ENCODE measurements at regions not wholly inside any gene's neighbourhood (a gene's known extent, or its start where the extent isn't known, plus 50 kb on each side); places are given as distances from the start of the nearest gene placed in this dataset.

- no peak for DNase-seq (ENCODE audit: low spot score)
Observed at GRCh38 chr5:107216587-107216986, 454.1 kb downstream of the EFNA5 start.

- no peak for DNase-seq (ENCODE audit: low spot score)
Observed at GRCh38 chr5:107215611-107216010, 455.1 kb downstream of the EFNA5 start.

DNA sequence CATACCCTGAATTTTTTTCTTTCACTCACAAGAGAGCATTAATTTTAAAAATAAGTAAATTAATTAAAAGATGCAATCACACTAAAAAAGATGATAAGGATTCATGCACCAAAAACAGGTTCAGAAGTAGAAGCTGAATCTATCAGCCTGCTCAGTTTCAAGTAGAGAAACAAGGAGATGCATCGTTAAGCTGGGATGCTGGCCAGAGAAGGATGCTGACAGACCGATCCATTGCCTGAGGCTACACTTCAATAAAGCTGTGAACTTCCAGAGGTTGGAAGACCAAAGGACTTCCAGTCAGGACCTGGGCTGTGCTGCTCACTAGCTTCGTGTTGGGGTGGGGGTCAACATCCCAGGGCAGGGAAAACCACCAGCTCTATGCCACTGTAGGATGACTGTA, 457.7 kb downstream of the EFNA5 start:
- no peak for DNase-seq (ENCODE audit: low spot score)

DNA sequence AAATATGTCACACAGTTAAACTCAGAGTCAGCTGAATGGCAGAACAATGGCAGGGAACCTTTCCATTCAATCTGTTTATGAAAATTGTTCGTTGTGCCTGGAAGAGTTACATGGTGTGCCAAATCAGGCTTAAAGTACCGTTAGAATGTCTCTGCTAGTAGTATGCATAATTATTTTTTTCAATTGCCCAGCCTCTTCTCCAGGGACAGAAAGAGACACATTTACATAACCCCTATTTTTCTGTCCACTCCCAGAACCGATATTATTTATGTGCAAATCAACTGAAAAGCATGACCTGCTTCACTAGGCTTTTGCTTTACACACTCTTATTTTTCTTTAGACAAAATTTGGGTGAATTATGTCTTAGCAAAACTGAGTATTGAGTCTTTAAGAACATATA, 459.1 kb downstream of the EFNA5 start:
- no peak for DNase-seq (ENCODE audit: low spot score)

- no peak for DNase-seq (ENCODE audit: low spot score)
Observed at GRCh38 chr5:107208867-107209266, 461.9 kb downstream of the EFNA5 start.

DNA sequence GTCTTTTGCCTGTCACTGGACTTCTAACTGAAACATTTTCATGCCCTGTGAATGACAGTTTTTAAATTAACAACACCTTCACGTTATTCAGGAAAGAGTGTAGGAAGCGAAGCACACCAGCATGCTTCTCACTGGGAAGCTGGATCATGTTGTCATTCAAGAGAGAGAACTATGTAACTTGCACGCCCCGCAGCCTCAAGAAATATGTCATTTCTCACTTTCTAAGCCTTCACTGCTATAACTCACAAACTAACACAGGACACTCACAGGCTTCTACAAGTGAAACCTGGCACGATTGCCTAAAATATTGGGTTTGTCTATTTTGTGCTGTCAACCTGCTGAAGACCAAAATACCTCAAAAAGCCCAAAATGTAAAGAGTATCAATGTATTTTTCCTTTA, 466.3 kb downstream of the EFNA5 start:
- DNase-seq (ENCODE audit: low spot score) = no peak

GRCh38 chr5:107203243-107203642, 467.5 kb downstream of the EFNA5 start:
- no peak for DNase-seq (ENCODE audit: low spot score)

DNA sequence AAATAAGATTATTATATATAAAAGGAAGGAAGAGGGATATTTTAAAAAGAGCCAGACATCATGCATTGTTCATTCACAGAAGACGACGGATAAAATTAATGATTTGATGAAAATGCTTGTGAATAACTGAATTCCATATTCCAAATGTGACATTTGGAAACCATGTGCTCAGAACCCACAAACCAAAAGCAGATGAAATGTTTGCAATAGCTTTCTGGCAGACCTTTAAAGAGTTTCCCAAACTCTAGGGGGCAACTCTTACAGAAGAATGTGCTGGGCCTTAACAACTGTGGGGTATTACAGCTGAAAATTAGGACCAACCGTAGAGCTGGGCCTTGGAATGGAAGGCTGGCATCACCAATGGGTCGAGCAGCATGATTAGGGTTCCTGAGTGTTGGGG, 471.0 kb downstream of the EFNA5 start:
- no peak for DNase-seq (ENCODE audit: low spot score)

- DNase-seq (ENCODE audit: low spot score) = no peak
Observed at GRCh38 chr5:107196500-107197059, 474.2 kb downstream of the EFNA5 start.

GRCh38 chr5:107195890-107196395, 474.8 kb downstream of the EFNA5 start:
- no peak for DNase-seq (ENCODE audit: low spot score)

GRCh38 chr5:107184871-107185270, 485.9 kb downstream of the EFNA5 start:
- no peak for DNase-seq (ENCODE audit: low spot score)

DNA sequence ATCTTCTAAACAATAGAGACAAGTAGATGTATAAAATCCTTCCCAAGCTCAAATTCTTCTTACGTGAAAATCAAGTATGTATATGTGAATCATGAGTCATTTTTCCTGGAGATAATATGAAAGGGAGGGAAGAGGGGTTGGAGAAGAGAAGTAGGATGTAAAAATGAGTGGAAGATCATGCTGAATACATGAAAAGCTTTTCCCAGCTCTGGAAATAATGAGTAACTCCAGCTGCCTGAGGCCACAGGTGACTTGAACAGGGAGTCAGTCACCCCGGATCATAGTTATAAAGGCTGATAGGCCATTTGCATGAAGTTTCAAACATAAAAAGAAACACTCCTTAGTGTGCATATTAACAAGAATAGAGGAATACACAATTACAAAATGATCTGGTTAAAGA, 486.7 kb downstream of the EFNA5 start:
- DNase-seq (ENCODE audit: low spot score) = no peak

DNA sequence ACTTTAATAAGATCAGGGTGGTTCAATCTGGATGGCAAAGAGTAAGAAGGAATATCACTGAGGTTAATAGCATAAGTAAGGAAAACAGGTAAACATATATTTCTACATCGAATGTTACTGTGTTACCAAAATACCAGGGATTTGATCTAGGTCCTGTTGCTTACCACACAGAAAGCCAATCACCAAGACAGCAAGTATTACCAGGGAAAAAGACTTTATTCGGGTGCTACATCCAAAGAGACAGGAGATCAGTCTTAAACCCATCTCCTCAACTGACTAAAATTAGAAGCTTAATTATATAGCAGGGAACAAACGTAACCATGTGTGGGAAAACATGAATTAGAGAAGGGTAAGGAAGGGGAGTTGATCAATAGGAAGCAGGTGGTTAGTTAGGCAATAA, 500.1 kb downstream of the EFNA5 start:
- no peak for DNase-seq (ENCODE audit: low spot score)

DNA sequence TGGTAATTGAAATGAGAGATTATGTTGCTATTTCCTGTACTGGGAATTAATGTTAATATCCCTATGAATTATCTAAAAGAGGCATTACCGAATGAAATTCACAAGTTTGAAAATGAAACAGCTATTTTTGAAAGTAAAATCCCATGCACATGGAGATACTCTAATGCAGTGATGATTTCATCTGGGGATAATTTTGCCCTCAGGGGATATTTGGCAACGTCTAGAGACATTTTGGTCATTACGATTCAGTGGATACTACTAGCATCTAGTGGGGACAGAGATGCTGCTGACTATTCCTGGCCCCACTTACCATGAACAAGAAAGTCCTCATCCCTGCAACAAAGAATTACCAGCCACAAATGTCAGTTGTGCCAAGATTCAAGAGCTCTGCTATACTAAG, 500.9 kb downstream of the EFNA5 start:
- no peak for DNase-seq (ENCODE audit: low spot score)

DNA sequence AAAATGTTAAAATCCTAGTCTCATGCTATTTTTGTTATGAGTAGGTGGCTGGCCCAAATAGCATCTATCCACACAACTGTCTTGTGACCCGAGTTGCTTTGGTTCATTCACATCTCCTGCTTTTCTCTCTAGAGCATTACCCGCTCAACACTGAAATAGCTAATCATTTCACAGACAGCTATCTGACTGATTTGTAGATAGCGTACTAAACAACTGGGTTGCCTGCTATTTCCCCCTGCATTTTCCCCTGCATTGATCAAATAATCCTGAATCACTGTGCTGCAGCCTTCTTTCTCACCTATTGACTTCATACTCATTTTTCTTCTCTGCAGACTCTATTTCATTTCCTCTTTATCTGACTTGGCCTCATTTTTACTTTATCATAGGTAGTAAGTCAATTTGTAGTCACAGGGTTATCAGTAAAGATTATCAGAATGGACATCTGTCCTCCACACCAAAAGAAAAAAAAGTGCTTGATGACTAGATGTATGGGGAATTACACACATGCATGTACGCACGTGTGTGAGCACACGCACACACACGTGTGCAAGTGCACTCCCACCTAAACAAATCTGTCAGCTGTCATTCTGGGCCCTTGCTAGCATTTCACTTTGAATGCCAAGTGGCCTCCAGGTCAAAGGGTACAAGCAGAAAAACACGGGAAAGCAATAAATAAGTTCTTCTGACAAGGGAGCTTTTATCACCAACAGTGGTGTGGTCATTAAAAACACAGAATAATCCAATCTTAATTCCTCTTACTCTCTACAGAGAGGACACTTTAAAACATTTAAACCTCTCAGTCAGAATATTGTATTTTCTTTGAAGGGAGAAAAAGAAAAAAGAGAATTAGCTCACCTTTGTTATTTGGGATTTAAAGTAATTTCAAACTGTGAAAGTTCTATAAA, 501.6 kb downstream of the EFNA5 start:
- DNase-seq (ENCODE audit: low spot score) = no peak

DNA sequence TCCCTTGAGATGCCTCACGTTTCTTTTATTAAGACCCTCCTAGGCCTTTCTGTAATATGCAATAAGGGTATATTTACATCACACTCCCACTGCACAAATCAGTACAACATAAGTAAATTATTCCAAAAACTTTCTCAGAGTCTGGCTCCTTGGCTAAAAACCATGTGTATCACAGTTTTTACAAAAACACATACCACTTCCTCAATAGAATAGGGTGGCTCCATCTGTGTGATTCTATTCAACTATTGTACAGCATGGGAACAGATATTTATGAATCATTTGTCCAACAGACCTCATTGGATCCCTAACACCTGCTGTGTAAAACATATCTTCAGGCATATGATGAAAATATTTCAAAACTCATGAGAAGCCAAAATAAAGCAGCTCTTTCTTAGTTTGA, 502.7 kb downstream of the EFNA5 start:
- no peak for DNase-seq (ENCODE audit: low spot score)

DNA sequence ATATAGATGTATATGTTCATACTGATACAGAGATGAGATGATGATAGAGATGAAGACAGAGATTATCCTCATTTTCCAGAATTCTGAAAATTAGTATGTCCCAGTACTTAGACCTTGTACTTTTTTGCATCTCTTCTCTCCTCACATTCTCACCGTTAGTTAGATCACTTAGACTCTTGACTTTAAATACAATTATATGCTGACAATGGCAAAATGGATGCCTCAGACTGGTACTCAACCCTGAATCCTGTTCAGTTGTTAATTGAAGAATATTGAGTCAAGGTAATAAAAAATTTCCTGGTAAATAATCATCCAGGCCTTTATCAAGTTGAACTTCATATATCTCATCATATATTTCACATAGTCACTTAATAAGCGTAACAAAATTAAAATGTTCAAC, 505.4 kb downstream of the EFNA5 start:
- DNase-seq (ENCODE audit: low spot score) = no peak

DNA sequence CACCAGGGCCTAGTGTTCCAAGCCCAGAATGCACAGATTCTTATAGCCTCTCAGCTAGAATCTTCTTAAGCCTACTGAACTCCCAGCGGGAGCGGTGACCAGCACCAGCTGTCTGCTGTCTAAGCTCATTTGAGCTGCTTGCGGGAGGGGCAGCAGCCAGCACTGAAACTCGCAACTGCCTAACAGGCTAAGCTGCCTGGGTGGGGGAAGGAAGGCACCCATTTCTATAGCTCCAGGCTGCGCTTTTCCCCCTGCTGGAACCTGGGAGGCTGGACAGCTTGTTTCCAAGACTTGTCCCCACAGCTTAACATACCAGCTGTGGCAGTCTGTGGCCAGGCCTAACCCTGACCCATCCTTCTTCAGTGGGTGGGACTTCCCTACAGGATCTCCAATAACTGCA, 512.9 kb downstream of the EFNA5 start:
- DNase-seq (ENCODE audit: low spot score) = no peak

DNA sequence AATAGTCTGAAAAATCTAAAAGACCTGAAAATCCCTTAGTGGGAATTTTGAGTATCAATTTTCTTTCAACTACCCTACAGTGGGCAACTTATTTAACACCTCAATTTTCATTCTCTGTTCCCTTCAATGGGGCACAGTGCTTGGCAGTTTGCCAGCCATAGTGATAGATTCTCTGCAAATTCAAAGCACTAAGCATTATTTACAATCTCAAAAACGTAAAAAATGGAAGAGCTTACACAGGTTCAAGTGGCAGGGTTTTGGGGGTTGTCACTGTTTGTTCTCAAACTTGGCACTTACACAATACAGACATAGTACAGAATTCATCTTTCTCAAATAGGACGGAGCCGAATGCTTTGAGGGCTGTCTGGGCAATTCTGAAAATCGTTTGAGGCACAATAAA, 515.0 kb downstream of the EFNA5 start:
- no peak for DNase-seq (ENCODE audit: low spot score)

GRCh38 chr5:107154593-107154992, 516.1 kb downstream of the EFNA5 start:
- no peak for DNase-seq (ENCODE audit: low spot score)

- DNase-seq (ENCODE audit: low spot score) = no peak
Observed at GRCh38 chr5:107153283-107153682, 517.5 kb downstream of the EFNA5 start.

DNA sequence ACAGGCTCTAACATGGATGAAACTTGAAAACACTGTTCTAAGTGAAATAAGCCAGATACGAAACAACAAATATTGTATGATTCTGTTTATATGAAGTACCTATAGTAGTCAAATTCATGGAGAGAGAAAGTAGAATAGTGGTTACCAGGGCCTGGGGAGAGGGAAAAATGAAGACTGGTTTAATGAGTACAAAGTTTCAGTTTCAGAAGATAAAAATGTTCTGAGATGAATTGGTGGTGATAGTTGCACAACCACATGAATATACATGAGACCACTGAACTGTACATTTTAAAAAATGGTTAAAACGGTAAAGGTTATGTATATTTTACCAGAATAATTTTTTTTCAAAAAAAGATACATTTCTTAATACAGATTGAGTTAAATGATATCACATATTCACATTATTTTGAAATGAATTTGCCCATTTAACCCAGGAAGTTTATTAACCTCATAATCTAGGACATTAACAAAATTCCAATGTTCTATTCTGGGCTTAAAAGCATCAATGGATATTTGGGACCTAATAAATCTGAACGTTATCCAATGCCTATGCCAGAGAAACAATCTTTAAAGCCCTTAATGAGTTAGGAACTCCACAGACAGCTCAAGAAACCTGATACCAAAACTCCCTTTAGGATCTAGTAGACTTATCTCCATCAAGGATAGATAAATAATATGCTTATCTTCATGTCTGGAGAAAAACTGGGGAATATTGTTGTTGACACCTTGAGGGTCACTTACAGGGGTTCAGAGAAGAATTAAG, 521.3 kb downstream of the EFNA5 start:
- no peak for DNase-seq (ENCODE audit: low spot score)

- no peak for DNase-seq (ENCODE audit: low spot score)
Observed at GRCh38 chr5:107147589-107147988, 523.1 kb downstream of the EFNA5 start.
